ENCODE measurements at regions not wholly inside any gene's neighbourhood (a gene's known extent, or its start where the extent isn't known, plus 50 kb on each side); places are given as distances from the start of the nearest gene placed in this dataset.
"Not testable (repeated sequence)": the region's sequence is repeated elsewhere in the genome, so short reads cannot be mapped to it uniquely, and the experiment has no call there.

- no peak overlapping the region for H3K27ac ChIP-seq
- no peak for DNase-seq (ENCODE audit: low read depth, low spot score)
These were observed 289.2 kb upstream of the SFSWAP start for GRCh38 chr12:131421509-131422186.

GRCh38 chr12:131422187-131422520 lies 288.7 kb upstream of the SFSWAP start:
- H3K27ac ChIP-seq: no peak overlapping the region
- no peak for DNase-seq (ENCODE audit: low read depth, low spot score)

GRCh38 chr12:131422744-131423143 lies 288.1 kb upstream of the SFSWAP start:
- H3K27ac ChIP-seq: no peak overlapping the region
- DNase-seq (ENCODE audit: low read depth, low spot score): no peak

DNA sequence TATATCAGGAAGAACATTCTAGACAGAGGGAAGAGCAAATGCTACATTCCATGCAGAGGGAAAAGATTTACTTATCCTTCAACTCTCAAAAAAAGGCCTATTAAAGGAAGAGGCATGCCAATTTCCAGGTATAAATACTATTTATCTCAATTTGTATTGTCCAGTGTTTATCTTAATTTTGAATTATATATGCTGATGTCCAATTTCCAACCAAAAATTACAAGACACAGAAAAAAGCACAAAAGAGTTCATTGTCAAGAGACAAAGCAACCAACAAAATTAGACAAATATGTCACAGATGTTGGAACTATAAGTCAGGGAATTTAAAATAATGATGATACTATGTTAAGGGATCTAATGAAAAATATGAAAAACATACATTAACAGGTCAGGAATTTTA lies 286.6 kb upstream of the SFSWAP start:
- H3K27ac ChIP-seq: no peak overlapping the region
- no peak for DNase-seq (ENCODE audit: low read depth, low spot score)

DNA sequence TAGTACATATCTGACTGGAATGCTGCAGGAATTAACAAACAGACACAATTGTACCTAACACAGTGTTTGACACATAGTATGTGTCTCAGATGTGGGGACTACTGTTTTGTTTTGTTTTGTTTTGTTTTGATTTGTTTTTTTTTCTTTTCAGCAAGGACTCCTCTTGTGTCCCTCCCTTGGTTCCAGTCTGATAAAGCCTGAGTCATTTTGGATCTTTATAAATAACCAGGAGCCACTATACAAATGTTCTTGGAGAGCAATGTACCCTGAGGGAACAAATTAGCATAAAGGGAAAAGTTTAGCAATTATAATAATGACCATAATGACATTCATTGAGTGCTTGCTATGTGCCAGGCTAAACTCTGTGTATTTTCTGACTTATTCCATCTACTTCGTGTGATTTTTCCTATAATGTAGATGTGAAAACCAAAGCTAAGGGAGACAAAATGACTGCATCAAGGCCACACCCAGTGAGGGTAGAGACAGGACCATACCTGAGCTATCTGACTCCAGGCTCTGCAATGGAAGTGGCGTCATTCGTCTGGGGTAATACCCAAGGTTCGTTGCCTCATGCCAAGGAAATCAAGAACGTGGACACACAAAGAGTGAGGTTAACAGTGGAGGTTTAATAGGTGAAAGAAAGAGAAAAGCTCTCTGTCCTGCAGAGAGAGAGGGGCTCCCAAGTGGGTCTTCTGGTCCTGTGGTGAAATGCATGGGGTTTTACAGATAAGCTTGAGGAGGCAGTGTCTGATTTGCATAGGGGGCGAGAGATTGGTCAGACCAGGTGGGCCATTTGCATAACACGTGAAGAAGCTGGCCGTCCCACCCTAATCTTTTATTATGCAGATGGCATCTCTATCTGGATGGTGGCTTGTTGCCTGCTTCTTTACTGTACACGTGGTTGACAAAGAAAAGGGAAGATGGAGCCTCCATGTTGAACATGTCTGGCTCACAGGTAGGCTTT lies 285.5 kb upstream of the SFSWAP start:
- no peak overlapping the region for H3K27ac ChIP-seq
- no peak for DNase-seq (ENCODE audit: low read depth, low spot score)

DNA sequence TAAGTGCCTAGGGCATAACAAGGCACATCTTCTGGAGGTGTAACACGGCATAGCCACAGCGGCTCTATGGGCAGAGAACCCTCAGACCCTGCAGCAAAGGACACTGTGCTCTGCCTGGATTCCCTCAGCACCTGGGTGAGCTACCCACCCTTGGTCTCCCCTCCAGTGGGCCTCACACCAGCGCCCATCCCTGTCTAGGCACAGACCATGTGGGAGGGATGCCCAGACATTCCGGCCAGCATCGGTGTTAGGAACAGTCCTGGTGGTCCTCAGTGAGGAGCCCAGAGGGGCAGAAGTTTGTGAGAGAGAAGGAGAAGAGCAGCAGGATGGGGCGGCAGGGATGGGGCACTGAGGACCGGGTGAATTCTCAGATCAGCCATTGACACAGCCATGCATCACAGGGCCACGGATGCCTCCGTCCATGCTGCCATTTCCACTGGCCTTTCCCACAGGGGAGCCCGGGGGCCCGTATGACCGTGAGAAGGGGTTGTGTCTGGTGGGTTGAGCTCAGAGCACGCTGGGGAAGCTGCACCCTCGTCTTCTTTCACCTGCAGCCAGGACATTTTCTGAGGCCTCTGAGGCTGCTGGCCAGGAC lies 282.7 kb upstream of the SFSWAP start:
- no peak for DNase-seq (ENCODE audit: low read depth, low spot score)
- no peak overlapping the region for H3K27ac ChIP-seq

GRCh38 chr12:131429221-131429620 lies 281.7 kb upstream of the SFSWAP start:
- not testable (repeated sequence) for DNase-seq (ENCODE audit: low read depth, low spot score); H3K27ac ChIP-seq

DNA sequence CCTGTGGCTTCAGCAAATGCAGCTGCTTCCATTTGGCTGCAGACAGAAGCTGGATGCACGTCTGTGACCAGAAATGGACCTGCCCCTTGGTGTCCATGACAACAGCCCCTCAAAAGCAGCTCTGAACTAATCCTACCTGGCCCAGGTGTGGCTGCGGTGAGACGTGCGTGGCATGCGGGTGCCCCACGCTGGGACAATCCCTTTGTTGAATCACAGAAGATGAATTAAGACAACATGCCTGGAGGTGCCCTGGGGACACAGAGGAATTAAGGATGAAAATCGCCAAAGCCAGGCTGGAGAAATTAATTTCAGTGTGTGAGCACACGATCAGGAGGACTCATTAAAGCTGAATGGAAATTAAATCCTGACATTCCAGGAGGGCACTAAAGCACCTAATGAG lies 281.2 kb upstream of the SFSWAP start:
- H3K27ac ChIP-seq; DNase-seq (ENCODE audit: low read depth, low spot score): not testable (repeated sequence)

DNA sequence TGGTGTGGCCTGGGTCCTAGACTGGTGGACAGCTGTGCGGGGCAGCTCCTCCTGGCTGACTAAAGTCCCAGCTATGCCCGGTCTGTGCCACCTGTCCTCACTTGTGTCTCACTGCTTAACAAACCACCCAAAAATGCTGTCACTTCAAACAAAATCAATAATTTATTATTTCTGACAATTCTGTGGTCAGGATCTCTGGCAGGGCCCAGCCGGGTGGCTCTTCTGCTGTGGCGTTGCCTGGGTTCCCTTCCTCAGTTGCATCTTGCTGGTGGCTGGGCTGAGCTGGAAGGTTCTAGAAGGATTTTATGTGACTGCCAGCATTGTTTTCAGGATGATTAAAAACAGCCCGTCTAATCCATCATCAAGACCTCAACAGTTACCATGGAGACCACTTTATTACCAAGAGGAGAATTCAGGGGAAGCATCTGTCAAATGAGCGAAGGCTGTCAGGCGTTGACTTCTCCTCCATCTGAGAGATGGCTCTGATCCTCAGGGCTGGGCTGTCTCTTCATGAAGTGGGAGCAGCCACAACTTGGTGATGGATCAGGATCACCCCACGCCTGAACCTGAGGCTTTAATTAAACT lies 280.6 kb upstream of the SFSWAP start:
- DNase-seq (ENCODE audit: low read depth, low spot score): no peak
- no peak overlapping the region for H3K27ac ChIP-seq

DNA sequence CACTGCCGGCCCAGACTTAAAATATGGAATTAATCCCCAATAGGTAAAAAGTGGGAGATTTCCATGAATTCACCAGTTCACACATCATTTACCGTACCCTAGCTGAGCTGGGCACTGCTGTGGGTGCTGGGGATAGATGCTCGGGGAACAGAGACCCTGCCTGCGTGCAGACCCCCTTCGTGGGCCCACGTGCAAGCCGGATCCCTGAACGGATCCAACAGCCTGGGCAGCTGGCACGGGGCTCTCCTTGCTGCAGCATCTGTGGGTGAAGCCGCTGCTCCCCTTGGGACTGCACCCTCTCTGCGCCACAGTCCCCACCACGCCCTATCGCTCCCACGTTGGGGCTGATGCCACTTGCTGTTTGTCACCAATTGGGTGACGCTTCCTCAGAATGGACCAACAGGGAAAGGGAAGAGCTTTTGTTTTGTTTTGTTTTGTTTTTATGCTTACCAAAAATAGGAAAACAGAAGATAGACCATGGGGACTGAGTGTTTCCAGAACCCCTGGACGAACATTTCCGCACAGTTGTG lies 279.7 kb upstream of the SFSWAP start:
- not testable (repeated sequence) for DNase-seq (ENCODE audit: low read depth, low spot score); H3K27ac ChIP-seq

GRCh38 chr12:131432532-131433260 lies 278.2 kb upstream of the SFSWAP start:
- no peak for DNase-seq (ENCODE audit: low read depth, low spot score)
- no peak overlapping the region for H3K27ac ChIP-seq

DNA sequence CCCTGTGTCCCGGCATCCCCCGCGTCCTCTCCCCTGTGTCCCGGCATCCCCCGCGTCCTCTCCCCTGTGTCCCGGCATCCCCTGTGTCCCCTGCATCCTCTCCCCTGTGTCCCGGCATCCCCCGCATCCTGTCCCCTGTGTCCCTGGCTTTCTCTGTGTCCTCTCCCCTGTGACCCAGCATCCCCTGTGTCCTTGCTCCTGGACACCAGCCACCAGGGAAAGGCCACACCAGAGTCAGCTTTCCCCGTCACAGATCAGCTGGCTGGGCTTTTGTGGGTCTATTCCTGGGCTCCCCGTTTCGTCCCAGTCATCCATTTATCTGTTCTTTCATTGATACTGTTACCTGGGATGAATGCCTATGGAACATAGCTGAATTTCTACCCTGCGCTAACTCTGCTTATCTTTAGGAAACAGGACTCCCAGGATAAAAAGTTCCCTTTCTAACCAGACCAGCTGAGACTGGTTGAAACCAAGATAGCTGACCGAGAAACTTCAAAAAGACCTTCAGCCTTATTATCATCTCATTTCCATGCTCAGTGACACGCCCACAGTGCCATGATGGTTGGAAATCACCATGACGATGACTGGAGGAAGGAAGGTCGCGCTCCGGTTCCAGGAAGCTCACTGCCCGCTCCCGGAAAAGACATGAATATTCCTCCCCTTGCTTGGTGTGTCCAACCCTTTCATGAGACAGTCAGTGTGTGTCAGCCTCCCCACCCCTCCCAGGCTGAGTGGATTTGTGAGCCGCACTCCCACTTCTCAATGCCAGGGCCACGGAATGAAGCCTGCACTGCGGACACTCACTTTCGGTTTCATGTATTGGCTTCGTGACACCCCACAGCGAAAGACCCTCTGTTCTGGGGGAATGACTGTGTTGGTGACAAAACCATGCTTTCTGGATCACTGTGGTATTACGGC lies 276.4 kb upstream of the SFSWAP start:
- no peak for DNase-seq (ENCODE audit: low read depth, low spot score)
- no peak overlapping the region for H3K27ac ChIP-seq

DNA sequence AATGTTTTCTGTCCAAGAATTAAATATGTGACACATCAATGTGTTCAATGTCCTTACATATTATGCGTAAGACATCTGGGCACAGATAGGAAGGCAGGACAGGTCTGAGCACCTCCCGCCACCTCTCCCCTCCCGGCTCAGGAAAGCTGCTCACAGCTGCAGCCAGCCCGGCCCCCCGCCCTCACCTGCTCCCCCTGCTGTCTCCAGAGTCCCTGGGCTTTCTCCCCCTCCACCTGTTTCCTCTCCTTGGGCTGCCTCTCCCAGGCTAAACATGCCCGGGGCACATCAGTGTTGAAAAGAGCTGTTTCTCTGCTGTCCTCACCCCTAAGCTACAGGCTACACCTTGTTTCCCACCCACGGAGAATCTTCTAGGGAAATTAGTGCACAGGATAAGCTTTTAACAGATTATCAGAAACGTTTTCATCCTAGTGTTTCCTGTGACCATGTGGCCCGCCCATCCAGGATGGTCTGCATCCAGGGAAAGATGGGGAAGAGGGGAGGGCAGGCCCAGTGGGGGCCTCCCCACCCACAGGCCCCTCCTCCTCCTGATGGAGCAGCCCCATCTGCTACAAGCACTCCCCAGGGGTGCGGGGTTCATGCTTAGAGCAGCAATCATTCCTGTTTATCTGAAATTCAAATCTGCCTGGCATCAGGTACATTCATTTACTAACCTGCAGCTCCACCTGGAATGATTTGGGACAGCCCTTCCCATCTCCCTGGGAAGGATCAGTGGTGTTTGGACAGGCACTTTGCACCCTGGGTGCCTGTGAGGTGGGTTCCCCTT lies 273.8 kb upstream of the SFSWAP start:
- DNase-seq (ENCODE audit: low read depth, low spot score): no peak

DNA sequence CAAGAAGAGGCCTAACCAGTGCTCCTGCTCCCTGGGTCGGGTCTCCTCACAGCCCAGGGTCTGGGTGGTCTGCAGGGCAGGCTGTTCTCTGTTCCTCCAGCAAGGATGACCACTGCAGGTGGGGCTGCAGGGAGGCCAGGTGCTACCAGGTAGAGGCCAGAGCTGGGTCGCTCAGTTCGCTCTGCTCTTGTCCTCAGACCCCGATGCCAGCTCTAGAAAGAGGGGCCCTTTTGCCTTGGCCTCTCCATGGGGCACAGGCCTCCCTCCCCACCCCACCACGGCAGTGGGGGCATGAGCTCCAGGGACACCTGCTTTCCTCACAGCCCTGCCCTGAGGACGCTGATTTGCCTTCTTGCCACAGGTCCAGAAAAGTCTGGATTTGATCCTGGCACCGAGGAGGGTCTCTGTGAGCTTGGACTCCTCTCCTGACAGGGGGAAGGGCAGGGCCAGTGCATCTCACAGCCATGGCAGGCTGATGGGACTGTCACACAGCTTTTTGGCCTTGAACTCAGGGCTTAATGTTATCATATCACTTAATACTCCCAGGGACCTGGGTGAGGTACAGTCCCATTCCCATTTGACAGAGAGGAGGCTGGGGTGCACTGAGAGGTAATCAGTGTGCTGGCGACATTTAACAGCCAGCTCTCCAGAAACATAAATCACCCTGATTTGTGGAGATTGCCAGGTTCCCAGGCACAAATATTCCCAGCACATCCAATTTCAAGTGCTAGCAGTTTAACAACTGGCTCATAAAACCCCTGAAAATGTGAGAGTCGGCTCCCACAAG lies 273.0 kb upstream of the SFSWAP start:
- no peak overlapping the region for H3K27ac ChIP-seq
- no peak for DNase-seq (ENCODE audit: low read depth, low spot score)

More for the DNA sequence above, 273.8 kb upstream of the SFSWAP start:
- no peak overlapping the region for H3K27ac ChIP-seq

DNA sequence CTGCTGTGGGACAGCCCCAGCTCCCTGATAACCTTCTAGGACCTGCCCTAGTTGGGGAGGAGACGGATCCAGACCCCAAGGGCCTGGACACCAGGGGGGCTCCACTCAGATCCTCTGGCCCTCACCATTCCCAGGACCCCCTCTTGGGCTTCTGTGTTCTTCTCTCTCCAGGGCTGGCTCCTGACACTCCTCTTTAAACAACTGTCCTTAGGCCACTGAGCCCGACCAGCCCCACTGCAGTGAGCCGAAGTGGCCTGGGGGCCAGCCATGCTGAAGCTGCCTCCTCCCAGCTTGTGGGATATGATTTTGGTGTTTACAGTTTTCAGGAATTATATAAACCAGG lies 272.4 kb upstream of the SFSWAP start:
- DNase-seq (ENCODE audit: low read depth, low spot score); H3K27ac ChIP-seq: not testable (repeated sequence)

DNA sequence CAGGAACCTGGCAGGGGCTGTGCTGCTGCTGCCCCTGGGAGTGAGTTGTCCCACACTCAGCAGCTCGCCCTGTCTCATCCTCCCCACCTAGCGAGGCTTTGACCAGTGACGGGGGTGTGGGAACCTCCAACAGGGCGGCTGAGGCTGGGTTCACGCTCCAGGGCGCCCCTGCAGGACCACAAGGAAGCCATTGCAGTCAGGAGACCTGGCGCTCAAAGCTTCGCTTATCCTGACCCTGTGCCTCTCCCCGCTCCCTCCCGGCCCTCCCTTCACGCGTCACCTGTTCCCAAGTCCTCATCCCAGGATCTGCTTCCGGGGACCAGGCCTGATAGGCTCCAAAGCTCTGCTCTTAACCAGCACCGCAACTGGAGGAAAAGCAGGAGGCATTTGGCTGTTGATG lies 272.0 kb upstream of the SFSWAP start:
- DNase-seq (ENCODE audit: low read depth, low spot score): no peak
- H3K27ac ChIP-seq: no peak overlapping the region

GRCh38 chr12:131439752-131440151 lies 271.1 kb upstream of the SFSWAP start:
- DNase-seq (ENCODE audit: low read depth, low spot score); H3K27ac ChIP-seq: not testable (repeated sequence)

Data from epithelial cell of prostate (primary cell).